ENCODE measurements at regions not wholly inside any gene's neighbourhood (a gene's known extent, or its start where the extent isn't known, plus 50 kb on each side); places are given as distances from the start of the nearest gene placed in this dataset.
"Not testable (repeated sequence)": the region's sequence is repeated elsewhere in the genome, so short reads cannot be mapped to it uniquely, and the experiment has no call there.

DNA sequence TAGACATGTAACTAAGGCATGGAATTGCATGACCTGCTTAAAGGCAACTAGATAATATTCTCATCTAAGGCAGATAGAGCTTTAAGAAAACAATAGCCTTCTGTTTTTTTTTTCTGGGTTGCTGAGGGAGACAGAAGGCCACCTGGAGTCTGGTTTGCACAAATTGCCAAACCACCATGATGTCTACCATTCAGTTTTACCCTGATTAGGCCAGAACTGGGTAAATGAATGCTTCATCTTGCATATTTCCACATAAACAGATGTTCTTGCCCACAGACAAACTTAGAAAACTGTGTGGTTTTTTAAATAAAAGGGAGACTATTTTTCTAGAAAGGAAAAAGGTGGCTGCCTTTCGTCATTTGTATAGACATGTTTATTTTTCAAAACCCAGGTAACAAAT is 278.7 kb upstream of the PRICKLE1 start:
- DNase-seq (ENCODE audit: low read depth), result no peak
- TF ChIP-seq, protein P1, sequence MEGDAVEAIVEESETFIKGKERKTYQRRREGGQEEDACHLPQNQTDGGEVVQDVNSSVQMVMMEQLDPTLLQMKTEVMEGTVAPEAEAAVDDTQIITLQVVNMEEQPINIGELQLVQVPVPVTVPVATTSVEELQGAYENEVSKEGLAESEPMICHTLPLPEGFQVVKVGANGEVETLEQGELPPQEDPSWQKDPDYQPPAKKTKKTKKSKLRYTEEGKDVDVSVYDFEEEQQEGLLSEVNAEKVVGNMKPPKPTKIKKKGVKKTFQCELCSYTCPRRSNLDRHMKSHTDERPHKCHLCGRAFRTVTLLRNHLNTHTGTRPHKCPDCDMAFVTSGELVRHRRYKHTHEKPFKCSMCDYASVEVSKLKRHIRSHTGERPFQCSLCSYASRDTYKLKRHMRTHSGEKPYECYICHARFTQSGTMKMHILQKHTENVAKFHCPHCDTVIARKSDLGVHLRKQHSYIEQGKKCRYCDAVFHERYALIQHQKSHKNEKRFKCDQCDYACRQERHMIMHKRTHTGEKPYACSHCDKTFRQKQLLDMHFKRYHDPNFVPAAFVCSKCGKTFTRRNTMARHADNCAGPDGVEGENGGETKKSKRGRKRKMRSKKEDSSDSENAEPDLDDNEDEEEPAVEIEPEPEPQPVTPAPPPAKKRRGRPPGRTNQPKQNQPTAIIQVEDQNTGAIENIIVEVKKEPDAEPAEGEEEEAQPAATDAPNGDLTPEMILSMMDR (conservative IDR thresholded peaks at IDR 0.05; ENCODE audit: low read depth, low read length), result no peak

DNA sequence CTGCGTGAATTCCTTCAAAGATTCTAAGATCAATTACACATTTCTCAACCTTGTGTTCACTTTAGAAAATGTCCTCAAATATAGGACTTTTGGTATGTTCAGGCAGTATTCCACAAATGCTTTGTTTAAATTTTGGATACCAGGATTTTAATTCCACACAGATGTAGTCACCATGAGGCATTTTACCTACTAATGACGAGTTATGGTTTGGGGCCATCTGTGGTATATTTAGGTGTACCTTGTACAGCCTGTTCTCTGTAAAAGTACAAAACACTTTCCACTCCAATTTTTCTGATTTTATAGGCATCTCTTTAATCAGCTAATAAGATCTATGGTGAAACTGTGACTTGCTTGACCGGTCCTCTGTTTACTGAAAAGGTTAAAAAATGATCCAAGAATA is 275.7 kb upstream of the PRICKLE1 start:
- H3K4me3 ChIP-seq (ENCODE audit: low read length), result no peak overlapping the region
- TF ChIP-seq, protein P1 (conservative IDR thresholded peaks at IDR 0.05; ENCODE audit: low read depth, low read length), result no peak
- no peak for DNase-seq (ENCODE audit: low read depth)

More for the DNA sequence above, 278.7 kb upstream of the PRICKLE1 start:
- no peak overlapping the region for H3K4me3 ChIP-seq (ENCODE audit: low read length)

DNA sequence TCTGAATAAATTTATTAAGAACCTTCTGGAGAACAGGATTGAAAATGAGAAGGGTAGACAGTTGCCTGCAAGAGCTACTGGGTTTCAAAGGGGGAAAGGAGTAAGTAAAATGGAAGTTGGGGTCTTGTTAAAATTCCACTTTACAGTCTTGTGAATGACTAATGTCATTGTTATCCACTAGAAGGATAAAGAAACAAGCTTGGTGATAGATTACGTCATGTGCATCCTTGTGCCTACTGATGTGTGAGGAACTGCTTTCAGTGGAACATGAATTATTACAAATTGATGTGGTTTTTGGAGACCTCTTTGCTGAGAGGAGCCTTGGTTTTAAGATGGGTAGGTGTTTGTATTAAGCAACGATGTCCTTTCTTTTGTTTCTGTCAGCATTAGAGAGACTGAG is 272.5 kb upstream of the PRICKLE1 start:
- H3K4me3 ChIP-seq (ENCODE audit: low read length), result no peak overlapping the region
- peak; percentile 60 for DNase-seq (ENCODE audit: low read depth)
- TF ChIP-seq, protein P1 (conservative IDR thresholded peaks at IDR 0.05; ENCODE audit: low read depth, low read length), result no peak

DNA sequence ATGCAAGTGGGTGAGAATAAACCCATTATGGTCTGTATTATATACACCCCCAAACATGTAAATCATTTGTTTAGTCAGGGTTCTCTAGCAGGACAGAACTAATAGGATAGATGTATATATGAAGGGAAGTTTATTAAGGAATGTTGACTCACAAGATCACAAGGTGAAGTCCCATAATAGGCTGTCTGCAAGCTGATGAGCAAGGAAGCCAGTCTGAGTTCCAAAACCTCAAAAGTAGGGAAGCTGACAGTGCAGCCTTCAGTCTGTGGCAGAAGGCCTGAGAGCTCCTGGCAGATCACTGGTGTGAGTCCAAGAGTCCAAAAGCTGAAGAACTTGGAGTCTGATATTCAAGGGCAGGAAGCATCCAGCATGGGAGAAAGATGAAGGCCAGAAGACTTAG is 270.8 kb upstream of the PRICKLE1 start:
- H3K4me3 ChIP-seq (ENCODE audit: low read length); DNase-seq (ENCODE audit: low read depth): not testable (repeated sequence)

DNA sequence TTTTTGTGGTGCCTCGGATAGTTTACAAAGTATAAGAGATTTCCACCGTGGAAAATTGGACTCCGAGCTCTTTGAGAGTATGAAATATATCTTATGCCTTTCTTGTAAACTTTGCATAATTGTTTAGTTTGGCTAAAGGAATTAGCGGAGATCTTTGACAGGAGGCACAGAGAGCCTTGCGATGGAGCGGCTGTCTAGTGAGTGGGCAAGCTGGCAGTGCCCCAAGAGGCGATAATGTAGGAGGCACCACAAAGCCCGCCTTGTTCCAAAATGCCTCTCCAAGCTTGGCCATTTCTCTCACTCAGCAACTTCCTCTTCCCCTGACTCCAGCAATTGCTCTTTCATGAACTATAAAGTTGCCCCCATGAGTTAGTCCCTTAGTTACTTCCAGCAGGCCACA is 270.1 kb upstream of the PRICKLE1 start:
- H3K4me3 ChIP-seq (ENCODE audit: low read length), result peak overlapping the region; percentile 2
- DNase-seq (ENCODE audit: low read depth), result peak; percentile 54
- TF ChIP-seq, protein P1 (conservative IDR thresholded peaks at IDR 0.05; ENCODE audit: low read depth, low read length), result peak; percentile 20

DNA sequence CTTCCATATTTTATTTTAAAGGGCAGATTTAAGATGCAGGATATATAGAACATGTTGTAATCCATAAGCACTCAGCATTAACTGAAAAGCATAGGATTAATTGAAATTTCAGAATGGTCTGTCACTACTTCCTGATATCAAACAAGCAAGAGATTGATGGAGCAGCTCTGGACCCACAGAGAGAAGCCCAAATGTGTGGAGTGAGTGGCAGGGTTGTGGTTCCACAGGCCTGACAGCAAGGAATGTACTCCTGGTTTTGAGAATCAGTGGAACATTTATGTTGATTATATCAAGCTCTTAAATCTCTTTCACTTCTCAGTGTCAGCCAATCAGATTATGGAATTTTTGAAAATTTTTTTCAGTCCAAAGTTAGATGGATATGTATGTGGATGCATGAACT is 267.6 kb upstream of the PRICKLE1 start:
- no peak overlapping the region for H3K4me3 ChIP-seq (ENCODE audit: low read length)
- TF ChIP-seq, protein P1 (conservative IDR thresholded peaks at IDR 0.05; ENCODE audit: low read depth, low read length), result no peak
- DNase-seq (ENCODE audit: low read depth), result no peak

DNA sequence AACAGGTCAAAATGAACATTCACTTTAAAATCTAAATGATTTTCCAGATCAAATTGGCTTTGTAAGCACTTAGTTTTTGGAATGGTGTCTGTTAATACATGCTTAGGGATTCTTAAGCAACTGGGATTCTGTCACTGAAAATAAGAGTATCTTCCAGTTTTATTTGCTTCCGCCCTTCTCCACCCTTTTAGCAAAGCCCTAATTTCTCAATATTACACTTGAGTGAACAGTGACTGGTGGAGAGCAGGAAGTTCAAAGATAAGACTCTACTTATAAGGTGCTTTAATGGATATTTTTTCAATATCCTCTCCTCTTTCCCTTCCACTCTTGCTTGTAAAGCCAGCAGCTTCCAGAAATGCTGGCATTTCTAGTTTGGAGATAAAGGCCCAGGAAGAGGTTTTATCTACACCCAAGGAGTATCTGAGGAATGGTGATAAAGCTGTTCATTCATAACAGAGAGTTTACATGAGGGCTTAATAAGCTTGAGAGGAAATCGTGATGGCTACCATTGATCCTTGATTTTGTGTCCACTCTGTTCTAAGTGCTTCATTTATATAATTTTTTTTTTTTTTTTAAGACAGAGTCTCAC is 265.9 kb upstream of the PRICKLE1 start:
- no peak overlapping the region for H3K4me3 ChIP-seq (ENCODE audit: low read length)
- TF ChIP-seq, protein P1 (conservative IDR thresholded peaks at IDR 0.05; ENCODE audit: low read depth, low read length), result no peak
- no peak for DNase-seq (ENCODE audit: low read depth)

Data from retinal pigment epithelial cell (primary cell).